ENCODE measurements at regions not wholly inside any gene's neighbourhood (a gene's known extent, or its start where the extent isn't known, plus 50 kb on each side); places are given as distances from the start of the nearest gene placed in this dataset.

DNA sequence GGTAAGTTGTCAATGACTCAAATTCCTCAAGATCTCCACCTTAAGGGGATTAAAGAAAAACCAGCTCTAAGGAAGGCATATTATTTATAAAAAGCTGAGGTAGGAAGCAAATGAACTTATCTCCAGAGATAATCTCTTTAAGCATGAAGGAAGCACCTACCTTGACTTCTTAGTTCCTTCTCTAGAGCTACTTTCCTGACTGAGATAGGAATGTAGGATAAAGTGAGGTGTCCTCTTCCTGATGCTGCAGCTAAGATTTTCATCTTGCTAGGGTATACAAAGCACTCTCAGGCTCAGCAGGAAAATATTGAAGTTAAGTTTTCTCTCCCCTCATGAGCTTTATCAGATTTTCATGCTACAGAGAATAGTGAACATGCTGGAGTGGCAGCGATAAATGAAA, 163.0 kb upstream of the E2F7 start:
- Histone ChIP-seq H3K27me3 (no peaks in the 10 kb centered on the region), H3K4me3 (no peak overlapping the region), H3K9me3 (ENCODE audit: low read depth) (no peaks in the 10 kb centered on the region), H3K36me3 (replicated peaks; ENCODE audit: insufficient read depth, low read depth) (no peaks in the 10 kb centered on the region), H3K4me2 (no peak overlapping the region), H3K27ac (no peak overlapping the region), H3K9me2 (replicated peaks; ENCODE audit: insufficient read depth) (no peaks in the 10 kb centered on the region), H2AFZ (no peak overlapping the region), H3K79me2 (no peaks in the 10 kb centered on the region), H4K20me1 (ENCODE audit: insufficient read depth, poor library complexity, severe bottlenecking) (no peaks in the 10 kb centered on the region), H3K4me1 (ENCODE audit: insufficient read depth) (no peaks in the 10 kb centered on the region)
- no peak for DNase-seq (ENCODE audit: low spot score)
- 100% methylated on average over 1 of the region's 1 CpG for WGBS (ENCODE audit: low lambda C conversion rate, missing lambda C conversion rate)
- no peak for TF ChIP-seq EZH2 (IDR thresholded peaks at IDR 0.05; ENCODE audit: borderline replicate concordance)
- TF ChIP-seq, protein P1, sequence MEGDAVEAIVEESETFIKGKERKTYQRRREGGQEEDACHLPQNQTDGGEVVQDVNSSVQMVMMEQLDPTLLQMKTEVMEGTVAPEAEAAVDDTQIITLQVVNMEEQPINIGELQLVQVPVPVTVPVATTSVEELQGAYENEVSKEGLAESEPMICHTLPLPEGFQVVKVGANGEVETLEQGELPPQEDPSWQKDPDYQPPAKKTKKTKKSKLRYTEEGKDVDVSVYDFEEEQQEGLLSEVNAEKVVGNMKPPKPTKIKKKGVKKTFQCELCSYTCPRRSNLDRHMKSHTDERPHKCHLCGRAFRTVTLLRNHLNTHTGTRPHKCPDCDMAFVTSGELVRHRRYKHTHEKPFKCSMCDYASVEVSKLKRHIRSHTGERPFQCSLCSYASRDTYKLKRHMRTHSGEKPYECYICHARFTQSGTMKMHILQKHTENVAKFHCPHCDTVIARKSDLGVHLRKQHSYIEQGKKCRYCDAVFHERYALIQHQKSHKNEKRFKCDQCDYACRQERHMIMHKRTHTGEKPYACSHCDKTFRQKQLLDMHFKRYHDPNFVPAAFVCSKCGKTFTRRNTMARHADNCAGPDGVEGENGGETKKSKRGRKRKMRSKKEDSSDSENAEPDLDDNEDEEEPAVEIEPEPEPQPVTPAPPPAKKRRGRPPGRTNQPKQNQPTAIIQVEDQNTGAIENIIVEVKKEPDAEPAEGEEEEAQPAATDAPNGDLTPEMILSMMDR (IDR thresholded peaks at IDR 0.05; ENCODE audit: poor library complexity): no peak
- TF ChIP-seq EZH2phosphoT487 (IDR thresholded peaks at IDR 0.05; ENCODE audit: low read depth, severe bottlenecking, unreplicated experiment): no peak

DNA sequence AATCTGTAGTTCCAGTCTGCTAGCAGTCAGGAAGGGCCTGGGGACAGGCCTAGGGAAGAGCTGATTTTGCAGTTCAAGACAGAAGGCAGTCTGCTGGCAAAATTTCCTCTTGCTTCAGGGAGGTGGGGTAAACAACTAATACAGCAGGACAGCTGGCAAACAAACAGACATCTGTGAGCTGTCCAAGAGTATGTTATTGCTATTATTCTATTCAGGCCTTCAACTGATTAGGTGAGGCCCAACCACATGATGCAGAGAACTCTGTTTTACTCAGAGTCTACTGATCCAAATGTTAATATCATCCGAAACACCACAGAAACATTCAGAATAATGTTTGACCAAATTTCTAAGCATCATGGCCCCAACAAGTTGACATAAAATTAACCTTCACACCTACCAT, 161.0 kb upstream of the E2F7 start:
- Histone ChIP-seq H4K20me1 (ENCODE audit: insufficient read depth, poor library complexity, severe bottlenecking) (no peaks in the 10 kb centered on the region), H3K4me3 (no peak overlapping the region)
- WGBS (ENCODE audit: low lambda C conversion rate, missing lambda C conversion rate): 95% methylated on average over 1 of the region's 1 CpG

DNA sequence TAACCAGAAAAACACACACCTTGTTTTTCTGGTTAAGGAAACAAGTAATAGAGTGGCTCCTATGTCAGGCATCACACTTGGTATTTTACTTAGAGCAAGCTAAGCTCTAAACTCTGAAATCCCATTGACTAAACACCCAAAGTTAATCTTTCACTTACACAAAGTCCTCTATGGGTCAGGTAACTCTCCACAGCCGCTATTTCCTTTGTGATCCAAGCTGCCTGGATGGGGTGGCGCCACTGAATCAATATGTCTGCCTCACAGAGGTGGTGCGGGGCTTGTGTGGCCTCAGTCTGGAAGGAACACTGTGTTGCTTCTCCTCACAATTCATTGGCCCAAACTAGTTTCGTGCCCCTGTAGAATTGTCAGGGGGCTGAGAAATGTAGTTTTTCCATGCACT, 160.0 kb upstream of the E2F7 start:
- Histone ChIP-seq H3K4me1 (ENCODE audit: insufficient read depth) (no peaks in the 10 kb centered on the region), H2AFZ (no peak overlapping the region), H3K4me2 (no peak overlapping the region), H3K36me3 (replicated peaks; ENCODE audit: insufficient read depth, low read depth) (no peaks in the 10 kb centered on the region), H3K4me3 (no peak overlapping the region), H3K79me2 (no peaks in the 10 kb centered on the region), H3K9me3 (ENCODE audit: low read depth) (no peaks in the 10 kb centered on the region), H3K9me2 (replicated peaks; ENCODE audit: insufficient read depth) (no peaks in the 10 kb centered on the region), H3K27me3 (no peaks in the 10 kb centered on the region), H3K27ac (no peak overlapping the region), H4K20me1 (ENCODE audit: insufficient read depth, poor library complexity, severe bottlenecking) (no peaks in the 10 kb centered on the region)
- DNase-seq (ENCODE audit: low spot score): peak; percentile 21
- WGBS (ENCODE audit: low lambda C conversion rate, missing lambda C conversion rate): 68% methylated on average over 4 of the region's 4 CpGs
- TF ChIP-seq EZH2phosphoT487 (IDR thresholded peaks at IDR 0.05; ENCODE audit: low read depth, severe bottlenecking, unreplicated experiment): no peak

More for the DNA sequence above, 161.0 kb upstream of the E2F7 start:
- Histone ChIP-seq H3K27ac (no peak overlapping the region), H3K9me3 (ENCODE audit: low read depth) (no peaks in the 10 kb centered on the region), H3K4me2 (no peak overlapping the region), H3K9me2 (replicated peaks; ENCODE audit: insufficient read depth) (no peaks in the 10 kb centered on the region), H3K79me2 (no peaks in the 10 kb centered on the region), H3K36me3 (replicated peaks; ENCODE audit: insufficient read depth, low read depth) (no peaks in the 10 kb centered on the region), H3K27me3 (no peaks in the 10 kb centered on the region), H3K4me1 (ENCODE audit: insufficient read depth) (no peaks in the 10 kb centered on the region), H2AFZ (no peak overlapping the region)
- TF ChIP-seq, protein P1 (IDR thresholded peaks at IDR 0.05; ENCODE audit: poor library complexity): no peak
- no peak for TF ChIP-seq EZH2 (IDR thresholded peaks at IDR 0.05; ENCODE audit: borderline replicate concordance)
- no peak for TF ChIP-seq EZH2phosphoT487 (IDR thresholded peaks at IDR 0.05; ENCODE audit: low read depth, severe bottlenecking, unreplicated experiment)
- no peak for DNase-seq (ENCODE audit: low spot score)

DNA sequence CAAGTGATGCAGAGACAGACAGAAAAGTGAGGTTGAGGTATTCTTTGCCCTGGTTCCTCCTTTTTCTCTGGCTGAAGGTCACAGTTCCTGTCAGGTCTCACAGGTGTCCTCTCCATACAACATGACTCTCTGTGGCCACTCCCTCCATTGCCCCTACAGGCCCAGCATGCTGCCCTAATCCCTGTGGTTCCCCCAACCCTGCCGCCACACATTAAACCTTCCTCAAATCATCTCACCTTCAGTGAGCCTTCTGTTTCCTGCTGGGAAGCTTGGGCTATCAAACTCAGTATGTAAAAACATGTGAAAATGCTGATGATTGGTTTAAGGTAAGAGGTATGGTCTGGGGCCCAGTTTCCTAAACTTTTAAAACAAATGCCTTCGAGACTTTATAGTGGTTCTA, 159.0 kb upstream of the E2F7 start:
- TF ChIP-seq, protein P1 (IDR thresholded peaks at IDR 0.05; ENCODE audit: poor library complexity): no peak
- TF ChIP-seq EZH2phosphoT487 (IDR thresholded peaks at IDR 0.05; ENCODE audit: low read depth, severe bottlenecking, unreplicated experiment): no peak
- no peak for TF ChIP-seq EZH2 (IDR thresholded peaks at IDR 0.05; ENCODE audit: borderline replicate concordance)
- Histone ChIP-seq H3K79me2 (no peaks in the 10 kb centered on the region), H3K36me3 (replicated peaks; ENCODE audit: insufficient read depth, low read depth) (no peaks in the 10 kb centered on the region), H3K27me3 (no peaks in the 10 kb centered on the region), H3K4me2 (no peak overlapping the region), H3K27ac (no peak overlapping the region), H3K4me3 (no peak overlapping the region), H2AFZ (no peak overlapping the region), H3K9me2 (replicated peaks; ENCODE audit: insufficient read depth) (no peaks in the 10 kb centered on the region), H3K9me3 (ENCODE audit: low read depth) (no peaks in the 10 kb centered on the region), H3K4me1 (ENCODE audit: insufficient read depth) (no peaks in the 10 kb centered on the region), H4K20me1 (ENCODE audit: insufficient read depth, poor library complexity, severe bottlenecking) (no peaks in the 10 kb centered on the region)
- 90% methylated on average over 2 of the region's 2 CpGs for WGBS (ENCODE audit: low lambda C conversion rate, missing lambda C conversion rate)
- DNase-seq (ENCODE audit: low spot score): no peak
